ENCODE measurements at regions not wholly inside any gene's neighbourhood (a gene's known extent, or its start where the extent isn't known, plus 50 kb on each side); places are given as distances from the start of the nearest gene placed in this dataset.

DNA sequence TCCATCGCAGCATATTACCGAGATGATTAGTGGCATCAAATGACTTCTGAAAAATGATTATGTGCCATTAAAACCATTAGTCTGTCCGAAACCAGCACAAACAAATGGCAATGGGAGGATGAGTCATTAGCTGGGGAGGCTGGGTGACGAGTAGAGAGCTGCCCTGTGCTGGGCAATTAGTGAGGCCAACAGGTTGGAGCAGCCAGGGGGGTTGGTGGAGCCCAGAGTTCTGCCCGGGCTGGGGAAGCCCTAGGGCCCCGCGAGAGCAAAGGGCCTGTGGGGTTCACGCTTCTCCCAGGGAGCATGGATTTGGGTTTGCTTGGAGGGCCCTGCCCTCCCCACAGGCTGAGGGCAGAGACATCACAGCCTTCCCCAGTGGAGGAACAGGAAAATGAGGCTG lies 152.1 kb upstream of the RPL38 start:
- TF ChIP-seq POLR2A (IDR thresholded peaks at IDR 0.05): no peak
- TF ChIP-seq, protein P1, sequence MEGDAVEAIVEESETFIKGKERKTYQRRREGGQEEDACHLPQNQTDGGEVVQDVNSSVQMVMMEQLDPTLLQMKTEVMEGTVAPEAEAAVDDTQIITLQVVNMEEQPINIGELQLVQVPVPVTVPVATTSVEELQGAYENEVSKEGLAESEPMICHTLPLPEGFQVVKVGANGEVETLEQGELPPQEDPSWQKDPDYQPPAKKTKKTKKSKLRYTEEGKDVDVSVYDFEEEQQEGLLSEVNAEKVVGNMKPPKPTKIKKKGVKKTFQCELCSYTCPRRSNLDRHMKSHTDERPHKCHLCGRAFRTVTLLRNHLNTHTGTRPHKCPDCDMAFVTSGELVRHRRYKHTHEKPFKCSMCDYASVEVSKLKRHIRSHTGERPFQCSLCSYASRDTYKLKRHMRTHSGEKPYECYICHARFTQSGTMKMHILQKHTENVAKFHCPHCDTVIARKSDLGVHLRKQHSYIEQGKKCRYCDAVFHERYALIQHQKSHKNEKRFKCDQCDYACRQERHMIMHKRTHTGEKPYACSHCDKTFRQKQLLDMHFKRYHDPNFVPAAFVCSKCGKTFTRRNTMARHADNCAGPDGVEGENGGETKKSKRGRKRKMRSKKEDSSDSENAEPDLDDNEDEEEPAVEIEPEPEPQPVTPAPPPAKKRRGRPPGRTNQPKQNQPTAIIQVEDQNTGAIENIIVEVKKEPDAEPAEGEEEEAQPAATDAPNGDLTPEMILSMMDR (IDR thresholded peaks at IDR 0.05): no peak

Data from right lobe of liver (tissue), 4 donors.